ENCODE measurements at regions not wholly inside any gene's neighbourhood (a gene's known extent, or its start where the extent isn't known, plus 50 kb on each side); places are given as distances from the start of the nearest gene placed in this dataset.

GRCh38 chr13:44275381-44275780 is 98.2 kb upstream of the SERP2 start:
- H3K27me3 ChIP-seq, result no peaks in the 10 kb centered on the region
- DNase-seq (ENCODE audit: low spot score in 2 of 2), result no peak
- no peak overlapping the region for H3K4me3 ChIP-seq
- no peaks in the 10 kb centered on the region for H3K36me3 ChIP-seq
- no peak overlapping the region for H3K27ac ChIP-seq
- TF ChIP-seq EP300 (IDR thresholded peaks at IDR 0.05) (no peak), POLR2AphosphoS5 (IDR thresholded peaks at IDR 0.05) (no peak), POLR2A (IDR thresholded peaks at IDR 0.05) (no peak), CTCF (IDR thresholded peaks at IDR 0.05) (no peak)
- H3K9me3 ChIP-seq, result no peaks in the 10 kb centered on the region
- H3K4me1 ChIP-seq, result peaks cover 25% of the 10 kb centered on the region

- DNase-seq (ENCODE audit: low spot score in 2 of 2), result no peak
- TF ChIP-seq CTCF (IDR thresholded peaks at IDR 0.05) (no peak), POLR2A (IDR thresholded peaks at IDR 0.05) (no peak), EP300 (IDR thresholded peaks at IDR 0.05) (no peak)
- Histone ChIP-seq H3K27ac (no peak overlapping the region), H3K27me3 (no peaks in the 10 kb centered on the region), H3K4me3 (no peak overlapping the region), H3K9me3 (no peaks in the 10 kb centered on the region), H3K36me3 (no peaks in the 10 kb centered on the region), H3K4me1 (peaks cover 24% of the 10 kb centered on the region)
- WGBS, result 67% methylated on average over 3 of the region's 3 CpGs
Measured at GRCh38 chr13:44276061-44276460, 97.6 kb upstream of the SERP2 start.

GRCh38 chr13:44277459-44277858 is 96.2 kb upstream of the SERP2 start:
- Histone ChIP-seq H3K4me3 (no peak overlapping the region), H3K9me3 (no peaks in the 10 kb centered on the region), H3K27ac (no peak overlapping the region), H3K4me1 (peaks cover 16% of the 10 kb centered on the region), H3K27me3 (no peaks in the 10 kb centered on the region), H3K36me3 (no peaks in the 10 kb centered on the region)
- DNase-seq (ENCODE audit: low spot score in 2 of 2), result no peak
- TF ChIP-seq EP300 (IDR thresholded peaks at IDR 0.05) (no peak), POLR2AphosphoS5 (IDR thresholded peaks at IDR 0.05) (no peak), CTCF (IDR thresholded peaks at IDR 0.05) (no peak), POLR2A (IDR thresholded peaks at IDR 0.05) (no peak)
- WGBS, result 96% methylated on average over 1 of the region's 1 CpG

GRCh38 chr13:44278166-44278565 is 95.5 kb upstream of the SERP2 start:
- Histone ChIP-seq H3K27me3 (no peaks in the 10 kb centered on the region), H3K27ac (no peak overlapping the region), H3K4me3 (no peak overlapping the region)

GRCh38 chr13:44280456-44280855 is 93.2 kb upstream of the SERP2 start:
- 82% methylated on average over 5 of the region's 5 CpGs for WGBS
- DNase-seq (ENCODE audit: low spot score in 2 of 2), result no peak
- Histone ChIP-seq H3K4me1 (no peaks in the 10 kb centered on the region), H3K36me3 (no peaks in the 10 kb centered on the region), H3K27ac (no peak overlapping the region), H3K4me3 (no peak overlapping the region), H3K27me3 (no peaks in the 10 kb centered on the region), H3K9me3 (no peaks in the 10 kb centered on the region)
- TF ChIP-seq POLR2AphosphoS5 (IDR thresholded peaks at IDR 0.05) (no peak), EP300 (IDR thresholded peaks at IDR 0.05) (no peak), CTCF (IDR thresholded peaks at IDR 0.05) (no peak), POLR2A (IDR thresholded peaks at IDR 0.05) (no peak)

More at GRCh38 chr13:44278166-44278565, 95.5 kb upstream of the SERP2 start:
- TF ChIP-seq POLR2AphosphoS5 (IDR thresholded peaks at IDR 0.05) (no peak), POLR2A (IDR thresholded peaks at IDR 0.05) (no peak), EP300 (IDR thresholded peaks at IDR 0.05) (no peak), CTCF (IDR thresholded peaks at IDR 0.05) (no peak)
- no peaks in the 10 kb centered on the region for H3K36me3 ChIP-seq
- WGBS, result 66% methylated on average over 4 of the region's 4 CpGs
- no peak for DNase-seq (ENCODE audit: low spot score in 2 of 2)
- H3K9me3 ChIP-seq, result no peaks in the 10 kb centered on the region
- H3K4me1 ChIP-seq, result peaks cover 14% of the 10 kb centered on the region

All from suprapubic skin (tissue), 4 donors.